ENCODE measurements at regions not wholly inside any gene's neighbourhood (a gene's known extent, or its start where the extent isn't known, plus 50 kb on each side); places are given as distances from the start of the nearest gene placed in this dataset.

GRCh38 chr20:40930561-40930960, 98.1 kb upstream of the TOP1 start:
- ATAC-seq (replicated peaks in 1 of 2): no peak

GRCh38 chr20:40931410-40932044, 97.1 kb upstream of the TOP1 start:
- Mint-ChIP-seq H3K9me3 (peaks cover 6 to 8% of the 10 kb centered on the region in 2 donors), H3K36me3 (ENCODE audit: insufficient read depth in 2 of 2) (peaks cover 4 to 9% of the 10 kb centered on the region in 2 donors), H3K4me3 (no peak overlapping the region), H3K4me1 (ENCODE audit: low read depth) (peaks cover 9% of the 10 kb centered on the region), H3K27me3 (ENCODE audit: low read depth) (peaks cover 7% of the 10 kb centered on the region), H3K27ac (no peak overlapping the region)
- no peak for ATAC-seq (replicated peaks in 1 of 2)
- DNase-seq: no peak

More at GRCh38 chr20:40930561-40930960, 98.1 kb upstream of the TOP1 start:
- no peak overlapping the region for H3K4me3 Mint-ChIP-seq
- H3K4me1 Mint-ChIP-seq (ENCODE audit: low read depth): peaks cover 9% of the 10 kb centered on the region
- H3K27me3 Mint-ChIP-seq (ENCODE audit: low read depth): peaks cover 13% of the 10 kb centered on the region
- peaks cover 4 to 9% of the 10 kb centered on the region in 2 donors for H3K36me3 Mint-ChIP-seq (ENCODE audit: insufficient read depth in 2 of 2)
- no peak for DNase-seq
- H3K27ac Mint-ChIP-seq: no peak overlapping the region
- peaks cover 6 to 8% of the 10 kb centered on the region in 2 donors for H3K9me3 Mint-ChIP-seq

- DNase-seq (no peak), ATAC-seq (replicated peaks in 1 of 2) (no peak)
- Mint-ChIP-seq H3K27ac (no peak overlapping the region), H3K9me3 (peaks cover 6 to 8% of the 10 kb centered on the region in 2 donors), H3K4me3 (no peak overlapping the region), H3K27me3 (ENCODE audit: low read depth) (peaks cover 14% of the 10 kb centered on the region), H3K4me1 (ENCODE audit: low read depth) (peaks cover 9% of the 10 kb centered on the region), H3K36me3 (ENCODE audit: insufficient read depth in 2 of 2) (peaks cover 4 to 9% of the 10 kb centered on the region in 2 donors)
These were observed 96.2 kb upstream of the TOP1 start for GRCh38 chr20:40932436-40932835.

- Mint-ChIP-seq H3K9me3 (peaks cover 6 to 8% of the 10 kb centered on the region in 2 donors), H3K4me3 (no peak overlapping the region), H3K27me3 (ENCODE audit: low read depth) (peaks cover 17% of the 10 kb centered on the region), H3K27ac (no peak overlapping the region), H3K36me3 (ENCODE audit: insufficient read depth in 2 of 2) (peaks cover 4 to 9% of the 10 kb centered on the region in 2 donors), H3K4me1 (ENCODE audit: low read depth) (peaks cover 9% of the 10 kb centered on the region)
- DNase-seq (no peak), ATAC-seq (replicated peaks in 1 of 2) (peak; percentile 55 to 90)
These were observed 94.9 kb upstream of the TOP1 start for GRCh38 chr20:40933758-40934157.

GRCh38 chr20:40938020-40938419, 90.6 kb upstream of the TOP1 start:
- peaks cover 4 to 9% of the 10 kb centered on the region in 2 donors for H3K36me3 Mint-ChIP-seq (ENCODE audit: insufficient read depth in 2 of 2)
- no peak for DNase-seq
- H3K27me3 Mint-ChIP-seq (ENCODE audit: low read depth): peaks cover 10% of the 10 kb centered on the region

GRCh38 chr20:40939667-40940066, 89.0 kb upstream of the TOP1 start:
- Mint-ChIP-seq H3K27me3 (ENCODE audit: low read depth) (peaks cover 10% of the 10 kb centered on the region), H3K36me3 (ENCODE audit: insufficient read depth in 2 of 2) (no peaks in the 10 kb centered on the region), H3K4me1 (ENCODE audit: low read depth) (no peaks in the 10 kb centered on the region), H3K9me3 (no peaks in the 10 kb centered on the region), H3K4me3 (no peak overlapping the region), H3K27ac (no peak overlapping the region)
- ATAC-seq (replicated peaks in 1 of 2) (no peak), DNase-seq (no peak)

More at GRCh38 chr20:40938020-40938419, 90.6 kb upstream of the TOP1 start:
- Mint-ChIP-seq H3K4me3 (no peak overlapping the region), H3K27ac (no peak overlapping the region), H3K4me1 (ENCODE audit: low read depth) (peaks cover 9% of the 10 kb centered on the region), H3K9me3 (peaks cover 6 to 8% of the 10 kb centered on the region in 2 donors)
- no peak for ATAC-seq (replicated peaks in 1 of 2)

- ATAC-seq (replicated peaks in 1 of 2): no peak
- H3K27me3 Mint-ChIP-seq (ENCODE audit: low read depth): peaks cover 20% of the 10 kb centered on the region
- H3K9me3 Mint-ChIP-seq: no peaks in the 10 kb centered on the region
- no peak overlapping the region for H3K4me3 Mint-ChIP-seq
- H3K27ac Mint-ChIP-seq: no peak overlapping the region
- peaks cover 6% of the 10 kb centered on the region for H3K4me1 Mint-ChIP-seq (ENCODE audit: low read depth)
- H3K36me3 Mint-ChIP-seq (ENCODE audit: insufficient read depth in 2 of 2): no peaks in the 10 kb centered on the region
- no peak for DNase-seq
These were observed 87.5 kb upstream of the TOP1 start for GRCh38 chr20:40941133-40941610.

- Mint-ChIP-seq H3K4me1 (ENCODE audit: low read depth) (peaks cover 6% of the 10 kb centered on the region), H3K9me3 (no peaks in the 10 kb centered on the region), H3K27ac (no peak overlapping the region), H3K4me3 (no peak overlapping the region), H3K36me3 (ENCODE audit: insufficient read depth in 2 of 2) (no peaks in the 10 kb centered on the region), H3K27me3 (ENCODE audit: low read depth) (peaks cover 20% of the 10 kb centered on the region)
- DNase-seq: no peak
- no peak for ATAC-seq (replicated peaks in 1 of 2)
These were observed 86.6 kb upstream of the TOP1 start for GRCh38 chr20:40942006-40942405.

GRCh38 chr20:40942775-40943174, 85.8 kb upstream of the TOP1 start:
- H3K27me3 Mint-ChIP-seq (ENCODE audit: low read depth): peaks cover 13% of the 10 kb centered on the region
- no peaks in the 10 kb centered on the region for H3K9me3 Mint-ChIP-seq
- DNase-seq: no peak
- no peak overlapping the region for H3K4me3 Mint-ChIP-seq
- H3K27ac Mint-ChIP-seq: no peak overlapping the region
- ATAC-seq (replicated peaks in 1 of 2): no peak
- no peaks in the 10 kb centered on the region for H3K36me3 Mint-ChIP-seq (ENCODE audit: insufficient read depth in 2 of 2)
- peaks cover 6% of the 10 kb centered on the region for H3K4me1 Mint-ChIP-seq (ENCODE audit: low read depth)

GRCh38 chr20:40943591-40943990, 85.0 kb upstream of the TOP1 start:
- H3K4me3 Mint-ChIP-seq: no peak overlapping the region
- no peak for ATAC-seq (replicated peaks in 1 of 2)
- no peak overlapping the region for H3K27ac Mint-ChIP-seq
- DNase-seq: no peak
- H3K4me1 Mint-ChIP-seq (ENCODE audit: low read depth): peaks cover 6% of the 10 kb centered on the region
- H3K9me3 Mint-ChIP-seq: no peaks in the 10 kb centered on the region
- H3K27me3 Mint-ChIP-seq (ENCODE audit: low read depth): peaks cover 13% of the 10 kb centered on the region
- H3K36me3 Mint-ChIP-seq (ENCODE audit: insufficient read depth in 2 of 2): no peaks in the 10 kb centered on the region

GRCh38 chr20:40945189-40945588, 83.4 kb upstream of the TOP1 start:
- no peaks in the 10 kb centered on the region for H3K9me3 Mint-ChIP-seq
- H3K27me3 Mint-ChIP-seq (ENCODE audit: low read depth): peaks cover 13% of the 10 kb centered on the region
- peaks cover 6% of the 10 kb centered on the region for H3K4me1 Mint-ChIP-seq (ENCODE audit: low read depth)
- H3K4me3 Mint-ChIP-seq: no peak overlapping the region
- H3K27ac Mint-ChIP-seq: no peak overlapping the region
- no peak for ATAC-seq (replicated peaks in 1 of 2)
- DNase-seq: no peak
- no peaks in the 10 kb centered on the region for H3K36me3 Mint-ChIP-seq (ENCODE audit: insufficient read depth in 2 of 2)

- Mint-ChIP-seq H3K27me3 (ENCODE audit: low read depth) (peaks cover 13% of the 10 kb centered on the region), H3K4me3 (no peak overlapping the region), H3K27ac (no peak overlapping the region), H3K9me3 (no peaks in the 10 kb centered on the region), H3K4me1 (ENCODE audit: low read depth) (peaks cover 6% of the 10 kb centered on the region), H3K36me3 (ENCODE audit: insufficient read depth in 2 of 2) (no peaks in the 10 kb centered on the region)
- DNase-seq: no peak
- peak in 1 of 2 donors; percentile 31 for ATAC-seq (replicated peaks in 1 of 2)
These were observed 82.7 kb upstream of the TOP1 start for GRCh38 chr20:40945754-40946450.

GRCh38 chr20:40946451-40946850, 82.2 kb upstream of the TOP1 start:
- DNase-seq (no peak), ATAC-seq (replicated peaks in 1 of 2) (no peak)
- Mint-ChIP-seq H3K36me3 (ENCODE audit: insufficient read depth in 2 of 2) (no peaks in the 10 kb centered on the region), H3K4me3 (no peak overlapping the region), H3K27me3 (ENCODE audit: low read depth) (peaks cover 13% of the 10 kb centered on the region), H3K4me1 (ENCODE audit: low read depth) (peaks cover 6% of the 10 kb centered on the region), H3K9me3 (no peaks in the 10 kb centered on the region), H3K27ac (no peak overlapping the region)

All from activated T-cell treated with anti-CD3 and anti-CD28 coated beads, Interleukin-2, amount 50 U/mL, for 72 hours (primary cell).